Stimulated activated naive CD8-positive, alpha-beta T cell treated with anti-CD3 and anti-CD28 coated beads, Interleukin-15, Interleukin-2, amounts not matched to agents 100 ng/mL and 50 ng/mL, for 24 hours (primary cell): ENCODE measurements at regions not wholly inside any gene's neighbourhood (a gene's known extent, or its start where the extent isn't known, plus 50 kb on each side); places are given as distances from the start of the nearest gene placed in this dataset.

Experiments
- H3K27ac Mint-ChIP-seq: one replicate; pipeline ENCODE4 v1.8.0; 2021; ENCODE audit warnings: mild to moderate bottlenecking, mixed read lengths
- H3K27me3 Mint-ChIP-seq: one replicate; pipeline ENCODE4 v1.8.0; 2021; ENCODE audit warnings: mixed read lengths
- H3K36me3 Mint-ChIP-seq: one replicate; pipeline ENCODE4 v1.8.0; 2021; ENCODE audit warnings: low read depth, mixed read lengths
- H3K4me1 Mint-ChIP-seq: one replicate; pipeline ENCODE4 v1.8.0; 2021; ENCODE audit warnings: low read depth, mixed read lengths
- H3K4me3 Mint-ChIP-seq: one replicate; pipeline ENCODE4 v1.8.0; 2021; ENCODE audit warnings: mild to moderate bottlenecking, mixed read lengths
- H3K9me3 Mint-ChIP-seq: one replicate; pipeline ENCODE4 v1.8.0; 2021; ENCODE audit warnings: mixed read lengths

DNA sequence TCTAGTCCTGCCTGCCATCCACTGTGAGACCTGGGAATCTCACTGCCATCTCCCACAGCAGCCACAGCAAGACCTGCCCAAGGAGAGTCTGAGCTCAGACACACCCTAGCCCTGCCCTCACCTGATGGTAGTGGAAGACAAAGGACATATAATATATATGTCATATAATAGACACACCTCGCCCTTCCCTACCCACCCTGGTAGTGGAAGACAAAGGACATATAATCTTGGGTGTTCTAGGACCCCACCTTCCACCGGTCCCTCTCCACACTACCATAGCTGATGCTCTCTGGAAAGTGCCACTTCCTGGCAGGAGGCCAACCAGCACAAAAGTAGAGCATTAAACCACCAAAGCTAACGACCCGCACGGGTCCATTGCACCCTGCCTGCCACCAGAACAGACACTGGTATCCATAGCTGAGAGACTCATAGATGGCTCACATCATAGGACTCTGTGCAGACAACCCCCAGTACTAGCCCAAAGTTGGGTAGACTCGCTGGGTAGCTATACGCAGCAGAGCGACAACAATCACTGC lies 545.6 kb downstream of the CAAP1 start:
- H3K9me3 Mint-ChIP-seq = peaks cover 15% of the 10 kb centered on the region
- H3K4me3 Mint-ChIP-seq = no peak overlapping the region
- H3K27ac Mint-ChIP-seq = no peak overlapping the region
- H3K27me3 Mint-ChIP-seq = no peaks in the 10 kb centered on the region
- no peaks in the 10 kb centered on the region for H3K4me1 Mint-ChIP-seq
- H3K36me3 Mint-ChIP-seq = no peaks in the 10 kb centered on the region

DNA sequence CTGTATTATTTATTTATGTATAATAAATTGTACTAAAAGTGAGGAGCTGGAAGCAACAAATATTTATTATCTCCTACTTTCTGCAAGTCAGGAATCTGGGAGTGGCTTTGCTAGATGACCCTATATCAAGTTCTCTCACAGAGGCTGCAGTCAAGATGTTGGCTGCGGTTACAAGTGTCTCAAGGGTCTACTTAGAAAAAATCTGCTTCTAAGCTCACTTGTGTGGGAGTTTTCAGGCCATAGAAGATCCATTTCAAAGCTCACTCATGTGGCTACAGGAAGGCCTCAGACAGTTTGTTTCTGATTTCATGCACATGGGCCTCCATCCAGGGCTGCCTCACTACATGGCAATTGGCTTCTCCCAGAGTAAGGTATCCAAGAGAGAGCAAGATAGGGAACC lies 551.1 kb downstream of the CAAP1 start:
- Mint-ChIP-seq H3K27ac (no peak overlapping the region), H3K4me3 (no peak overlapping the region), H3K4me1 (no peaks in the 10 kb centered on the region), H3K27me3 (no peaks in the 10 kb centered on the region), H3K9me3 (peaks cover 15% of the 10 kb centered on the region), H3K36me3 (no peaks in the 10 kb centered on the region)

DNA sequence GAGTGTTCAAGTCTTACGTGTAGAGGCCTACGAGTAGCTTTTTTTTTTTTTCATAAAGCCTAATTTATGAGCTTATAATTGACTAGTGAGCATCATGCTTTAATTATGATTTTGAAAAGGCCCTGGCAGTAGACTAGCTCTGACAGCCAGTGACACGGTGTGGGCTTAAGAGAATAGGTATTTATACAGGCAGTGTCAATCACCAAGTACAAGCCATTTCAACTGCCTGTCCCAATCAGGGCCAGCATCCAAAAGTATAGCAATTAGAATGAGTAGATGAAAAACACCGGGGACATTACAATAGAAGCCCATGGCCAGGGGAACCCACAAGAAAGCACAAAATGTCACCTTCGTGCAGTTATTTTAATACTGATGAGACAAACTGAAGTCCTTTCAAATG lies 552.8 kb downstream of the CAAP1 start:
- H3K4me1 Mint-ChIP-seq = no peaks in the 10 kb centered on the region
- H3K27me3 Mint-ChIP-seq = no peaks in the 10 kb centered on the region
- no peaks in the 10 kb centered on the region for H3K36me3 Mint-ChIP-seq
- H3K27ac Mint-ChIP-seq = no peak overlapping the region
- no peak overlapping the region for H3K4me3 Mint-ChIP-seq
- peaks cover 15% of the 10 kb centered on the region for H3K9me3 Mint-ChIP-seq

DNA sequence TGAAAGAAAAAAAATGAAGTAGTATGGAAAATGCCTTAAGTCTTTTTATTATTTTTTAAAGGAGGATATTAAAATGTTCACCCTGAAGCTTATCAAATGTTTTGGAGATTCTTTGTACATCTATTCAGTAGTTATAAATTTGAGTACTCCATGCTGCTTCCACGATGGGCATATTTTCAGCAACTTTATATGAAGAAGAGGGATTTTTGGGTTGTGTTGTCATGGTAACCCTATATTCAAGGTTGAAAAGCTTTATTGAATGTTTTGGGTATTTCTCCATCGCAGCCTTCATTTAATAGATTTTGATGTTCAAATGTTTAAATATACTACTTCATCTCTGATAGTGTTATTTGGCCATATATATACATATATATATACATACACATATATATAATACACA lies 557.5 kb downstream of the CAAP1 start:
- Mint-ChIP-seq H3K36me3 (no peaks in the 10 kb centered on the region), H3K27ac (no peak overlapping the region), H3K9me3 (no peaks in the 10 kb centered on the region), H3K4me3 (no peak overlapping the region), H3K4me1 (no peaks in the 10 kb centered on the region), H3K27me3 (no peaks in the 10 kb centered on the region)

DNA sequence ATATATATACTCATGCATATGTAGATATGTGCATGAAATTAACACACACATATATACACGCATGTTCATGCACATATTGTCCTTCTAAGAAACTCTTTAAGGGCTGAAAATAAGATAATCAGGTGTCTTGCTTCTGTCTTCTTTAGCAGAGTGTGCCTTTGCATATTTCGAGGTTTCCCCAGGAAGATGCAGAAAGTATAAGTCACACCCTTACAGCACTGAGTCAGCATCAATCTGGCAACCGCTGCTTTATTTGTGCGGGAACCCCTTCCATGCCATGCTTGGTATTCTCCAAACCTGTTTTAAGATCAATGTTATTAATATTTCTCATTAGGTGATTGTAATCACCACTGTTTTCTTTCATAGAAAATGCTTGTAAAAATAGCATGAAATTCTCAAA lies 557.9 kb downstream of the CAAP1 start:
- Mint-ChIP-seq H3K36me3 (no peaks in the 10 kb centered on the region), H3K27me3 (no peaks in the 10 kb centered on the region), H3K27ac (no peak overlapping the region), H3K4me3 (no peak overlapping the region), H3K9me3 (no peaks in the 10 kb centered on the region), H3K4me1 (no peaks in the 10 kb centered on the region)

DNA sequence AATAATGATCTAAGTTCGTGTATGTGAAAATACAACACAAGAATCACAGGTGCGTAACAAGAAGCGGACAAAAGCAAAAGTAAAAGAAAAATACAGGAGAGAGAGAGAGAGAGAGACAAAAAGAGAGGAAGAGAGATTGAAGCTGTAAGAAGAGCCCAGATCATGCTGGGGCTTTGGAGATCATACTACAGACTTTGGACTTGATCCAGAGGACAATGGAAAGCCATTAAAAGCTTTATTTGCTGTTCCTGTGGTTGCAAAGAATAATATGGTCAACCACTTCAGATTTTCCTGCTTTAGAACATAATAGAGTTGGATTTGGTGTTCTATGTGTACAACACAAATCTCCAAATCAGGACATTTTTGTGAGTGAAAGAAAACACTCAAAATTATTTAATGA lies 561.4 kb downstream of the CAAP1 start:
- Mint-ChIP-seq H3K9me3 (no peaks in the 10 kb centered on the region), H3K27me3 (no peaks in the 10 kb centered on the region), H3K4me3 (no peak overlapping the region), H3K4me1 (no peaks in the 10 kb centered on the region), H3K36me3 (no peaks in the 10 kb centered on the region), H3K27ac (no peak overlapping the region)

DNA sequence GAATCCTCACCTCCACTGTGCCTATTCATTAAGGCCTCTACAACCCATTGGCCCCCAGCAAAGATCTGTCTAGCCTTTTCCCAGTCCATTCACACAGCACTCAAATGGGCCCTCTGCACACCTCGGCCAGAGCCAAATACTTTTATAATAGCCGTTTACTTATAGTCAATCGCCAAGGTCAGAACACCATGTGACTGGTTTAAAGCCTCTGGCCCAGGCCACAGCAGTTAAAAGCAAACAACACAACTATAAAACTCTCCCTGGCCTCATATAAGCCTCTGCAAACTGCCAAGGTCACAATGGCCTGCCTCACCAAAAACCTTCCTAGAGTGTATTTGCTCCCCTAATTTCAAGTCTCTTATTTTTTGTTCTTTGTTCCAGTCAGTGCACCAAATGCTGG lies 562.6 kb downstream of the CAAP1 start:
- no peaks in the 10 kb centered on the region for H3K27me3 Mint-ChIP-seq
- H3K9me3 Mint-ChIP-seq = no peaks in the 10 kb centered on the region
- no peaks in the 10 kb centered on the region for H3K36me3 Mint-ChIP-seq
- H3K4me1 Mint-ChIP-seq = no peaks in the 10 kb centered on the region
- no peak overlapping the region for H3K4me3 Mint-ChIP-seq
- H3K27ac Mint-ChIP-seq = no peak overlapping the region

DNA sequence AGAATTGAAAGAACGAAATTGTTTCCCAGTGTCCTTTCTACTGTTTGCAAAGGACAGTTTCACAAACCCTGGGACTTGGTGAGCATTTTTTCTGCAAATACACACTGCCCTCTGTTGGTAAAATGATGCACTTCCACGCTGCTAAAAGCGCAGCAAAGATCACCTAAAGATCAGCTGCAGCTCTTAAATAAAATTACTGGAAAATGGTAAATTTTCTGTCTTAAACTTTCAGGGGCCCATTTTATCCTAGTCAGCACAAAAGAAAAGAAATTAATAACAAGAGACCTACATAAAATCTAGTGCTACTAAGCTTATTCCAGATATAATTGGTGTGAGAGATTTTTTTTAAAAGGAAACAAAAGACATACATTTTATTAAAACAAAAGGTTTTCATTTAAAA lies 566.0 kb downstream of the CAAP1 start:
- no peak overlapping the region for H3K4me3 Mint-ChIP-seq
- H3K36me3 Mint-ChIP-seq = no peaks in the 10 kb centered on the region
- no peak overlapping the region for H3K27ac Mint-ChIP-seq
- no peaks in the 10 kb centered on the region for H3K27me3 Mint-ChIP-seq
- peaks cover 8% of the 10 kb centered on the region for H3K9me3 Mint-ChIP-seq
- H3K4me1 Mint-ChIP-seq = no peaks in the 10 kb centered on the region

DNA sequence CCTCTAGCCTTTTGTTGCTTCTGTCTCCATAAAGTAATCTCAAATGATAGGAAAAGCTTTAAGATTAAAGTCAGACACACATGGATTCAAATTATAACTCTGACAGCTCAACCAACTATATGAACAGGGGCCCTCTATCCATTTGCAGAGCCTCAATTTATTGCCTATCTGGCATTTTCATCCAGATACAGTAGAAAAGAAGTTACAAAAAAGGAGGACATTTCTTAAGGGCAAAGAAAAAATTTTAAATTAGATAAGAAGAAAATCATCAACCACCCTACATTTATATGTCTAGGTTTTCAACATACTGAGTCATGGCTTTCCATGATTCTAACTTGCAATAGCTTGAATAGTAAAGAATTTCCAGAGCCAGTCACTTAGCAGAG lies 567.2 kb downstream of the CAAP1 start:
- Mint-ChIP-seq H3K27ac (no peak overlapping the region), H3K9me3 (peaks cover 8% of the 10 kb centered on the region), H3K4me3 (no peak overlapping the region), H3K27me3 (no peaks in the 10 kb centered on the region), H3K36me3 (no peaks in the 10 kb centered on the region), H3K4me1 (no peaks in the 10 kb centered on the region)

DNA sequence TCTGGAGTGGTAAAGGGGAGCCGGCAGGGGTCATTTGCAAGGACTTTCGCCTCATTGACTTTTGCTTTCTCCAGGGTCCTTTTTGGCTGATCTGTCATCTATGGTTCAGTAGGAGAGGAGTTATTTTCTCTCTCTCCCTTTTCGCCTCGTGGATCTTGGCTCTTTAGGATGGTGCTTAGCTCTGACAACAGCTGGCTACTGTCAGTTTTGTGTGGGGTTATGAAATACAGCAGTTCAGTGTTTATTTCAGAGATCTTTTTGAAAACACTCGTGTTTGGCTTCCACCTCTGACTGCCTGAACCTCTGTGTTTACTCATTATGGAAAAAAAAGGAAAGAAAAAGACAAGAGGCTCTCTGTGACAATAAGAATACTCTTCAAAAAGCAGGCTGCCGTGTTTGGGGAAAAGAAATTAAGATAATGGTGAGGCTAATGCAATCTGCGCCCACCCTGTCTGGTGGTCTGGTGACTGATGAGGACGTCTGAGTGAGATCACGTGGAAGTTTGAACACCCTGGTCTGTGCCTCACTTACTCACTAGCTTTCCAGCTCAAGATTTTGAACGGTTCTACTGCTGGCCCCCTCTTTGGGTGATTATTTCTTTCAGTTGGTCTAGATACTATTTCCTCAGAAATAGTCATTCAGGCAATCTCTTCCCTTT lies 567.7 kb downstream of the CAAP1 start:
- no peaks in the 10 kb centered on the region for H3K27me3 Mint-ChIP-seq
- no peak overlapping the region for H3K27ac Mint-ChIP-seq

DNA sequence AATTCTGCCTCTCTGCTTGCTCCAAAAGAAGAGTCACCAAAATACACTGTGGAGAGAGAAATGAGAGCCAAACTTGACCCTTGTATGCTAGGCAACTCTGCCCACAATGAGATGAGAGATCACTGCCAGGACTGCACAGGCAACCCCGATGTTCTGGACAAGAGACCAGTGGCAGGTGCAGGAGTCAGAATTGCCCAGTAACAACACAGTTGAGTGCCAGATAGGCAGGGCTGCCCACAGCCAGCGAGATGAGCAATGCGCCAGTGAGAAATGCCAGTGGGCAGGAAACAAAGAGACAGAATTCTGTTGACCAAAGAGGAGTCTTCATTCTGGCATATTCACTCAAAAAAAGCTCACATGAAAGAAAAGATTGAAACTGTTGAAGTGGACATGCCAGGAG lies 570.7 kb downstream of the CAAP1 start:
- no peak overlapping the region for H3K4me3 Mint-ChIP-seq
- H3K27me3 Mint-ChIP-seq = no peaks in the 10 kb centered on the region
- no peak overlapping the region for H3K27ac Mint-ChIP-seq
- no peaks in the 10 kb centered on the region for H3K36me3 Mint-ChIP-seq
- no peaks in the 10 kb centered on the region for H3K4me1 Mint-ChIP-seq
- H3K9me3 Mint-ChIP-seq = peaks cover 8% of the 10 kb centered on the region

More for the DNA sequence above, 567.7 kb downstream of the CAAP1 start:
- H3K4me3 Mint-ChIP-seq = no peak overlapping the region
- H3K9me3 Mint-ChIP-seq = peaks cover 8% of the 10 kb centered on the region
- H3K4me1 Mint-ChIP-seq = no peaks in the 10 kb centered on the region
- no peaks in the 10 kb centered on the region for H3K36me3 Mint-ChIP-seq

DNA sequence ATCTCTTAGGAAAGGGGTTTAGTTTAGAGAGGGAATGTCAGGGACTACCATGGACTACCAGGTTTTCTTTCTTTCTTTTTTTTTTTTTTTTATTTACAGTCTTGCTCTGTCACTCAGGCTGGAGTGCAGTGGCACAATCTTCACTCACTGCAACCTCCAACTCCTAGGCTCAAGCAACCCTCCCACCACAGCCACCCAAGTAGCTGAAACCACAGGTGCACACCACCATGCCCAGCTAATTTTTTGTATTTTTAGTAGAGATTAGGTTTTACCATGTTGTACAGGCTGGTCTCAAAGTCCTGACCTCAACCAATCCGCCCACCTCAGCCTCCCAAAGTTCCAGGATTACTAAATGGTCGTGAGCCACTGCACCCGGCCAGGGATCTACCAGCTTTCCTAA lies 572.7 kb downstream of the CAAP1 start:
- H3K36me3 Mint-ChIP-seq = no peaks in the 10 kb centered on the region
- H3K4me3 Mint-ChIP-seq = no peak overlapping the region
- peaks cover 8% of the 10 kb centered on the region for H3K9me3 Mint-ChIP-seq
- H3K27ac Mint-ChIP-seq = no peak overlapping the region
- no peaks in the 10 kb centered on the region for H3K4me1 Mint-ChIP-seq
- H3K27me3 Mint-ChIP-seq = no peaks in the 10 kb centered on the region

DNA sequence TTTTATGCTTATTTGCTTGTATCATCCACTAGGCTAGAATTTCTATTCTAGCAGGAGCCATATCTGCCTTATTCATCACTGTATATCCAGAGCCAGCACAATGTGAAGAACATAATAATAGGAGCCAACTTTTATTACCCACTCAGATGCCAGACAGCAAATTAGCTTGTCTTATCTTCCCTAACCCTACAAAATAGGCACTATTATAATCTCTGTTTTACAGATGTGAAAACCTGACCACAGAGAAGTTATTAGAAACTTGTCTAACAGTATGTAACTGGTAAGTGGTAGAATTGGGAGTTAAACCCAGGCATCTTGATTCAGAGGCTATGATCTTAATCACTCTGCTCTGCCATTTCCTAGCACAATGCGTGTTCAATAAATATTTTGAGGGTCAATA lies 579.5 kb downstream of the CAAP1 start:
- H3K4me3 Mint-ChIP-seq = no peak overlapping the region
- no peak overlapping the region for H3K27ac Mint-ChIP-seq
- H3K27me3 Mint-ChIP-seq = no peaks in the 10 kb centered on the region
- no peaks in the 10 kb centered on the region for H3K36me3 Mint-ChIP-seq
- peaks cover 8% of the 10 kb centered on the region for H3K9me3 Mint-ChIP-seq
- H3K4me1 Mint-ChIP-seq = no peaks in the 10 kb centered on the region

DNA sequence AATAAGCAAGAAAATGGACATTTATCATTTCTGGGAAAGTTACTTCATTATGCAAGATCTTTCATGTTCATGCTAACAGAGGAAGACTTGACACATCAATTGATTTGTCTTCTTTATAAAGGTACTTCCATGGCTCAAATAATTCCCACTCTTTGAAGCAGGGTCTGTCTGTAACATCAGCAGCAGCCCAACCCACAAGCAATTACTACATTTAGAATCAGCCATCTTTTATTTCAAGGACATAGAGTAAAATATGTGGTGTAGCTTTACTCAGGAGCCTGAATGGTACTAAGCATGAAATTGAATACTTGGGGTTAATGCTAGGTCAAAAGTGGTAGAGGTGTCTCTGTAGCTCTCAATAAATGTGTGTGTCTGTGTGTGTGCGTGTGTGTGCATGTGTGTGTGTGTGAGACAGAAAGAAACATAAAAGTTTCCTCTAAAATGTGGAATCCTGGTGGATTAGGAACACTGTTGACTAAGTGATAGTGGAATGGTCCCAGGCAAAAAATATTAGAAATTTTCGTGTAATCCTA lies 581.1 kb downstream of the CAAP1 start:
- Mint-ChIP-seq H3K36me3 (no peaks in the 10 kb centered on the region), H3K9me3 (peaks cover 14% of the 10 kb centered on the region), H3K27me3 (no peaks in the 10 kb centered on the region), H3K27ac (no peak overlapping the region), H3K4me1 (no peaks in the 10 kb centered on the region), H3K4me3 (no peak overlapping the region)

DNA sequence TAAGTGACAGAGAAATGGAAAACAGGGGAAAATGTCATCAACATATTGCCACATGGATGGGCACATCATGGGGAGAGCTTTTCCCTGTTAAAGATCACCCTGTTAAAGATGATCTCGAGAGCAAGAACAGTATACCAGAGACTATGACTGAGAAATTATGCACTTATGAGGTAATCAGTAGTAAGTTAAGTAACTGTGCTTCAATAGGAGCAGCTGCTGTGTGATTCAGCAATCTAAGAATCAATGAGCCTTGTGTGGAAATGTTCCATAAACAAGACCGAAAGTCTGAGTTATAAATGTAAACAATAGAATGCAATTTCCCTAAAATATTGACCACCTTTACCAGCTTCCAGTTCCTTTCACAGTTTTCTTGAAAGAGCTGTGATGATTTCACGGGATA lies 582.3 kb downstream of the CAAP1 start:
- Mint-ChIP-seq H3K27ac (no peak overlapping the region), H3K27me3 (no peaks in the 10 kb centered on the region), H3K36me3 (no peaks in the 10 kb centered on the region), H3K4me1 (no peaks in the 10 kb centered on the region), H3K9me3 (peaks cover 14% of the 10 kb centered on the region), H3K4me3 (no peak overlapping the region)

DNA sequence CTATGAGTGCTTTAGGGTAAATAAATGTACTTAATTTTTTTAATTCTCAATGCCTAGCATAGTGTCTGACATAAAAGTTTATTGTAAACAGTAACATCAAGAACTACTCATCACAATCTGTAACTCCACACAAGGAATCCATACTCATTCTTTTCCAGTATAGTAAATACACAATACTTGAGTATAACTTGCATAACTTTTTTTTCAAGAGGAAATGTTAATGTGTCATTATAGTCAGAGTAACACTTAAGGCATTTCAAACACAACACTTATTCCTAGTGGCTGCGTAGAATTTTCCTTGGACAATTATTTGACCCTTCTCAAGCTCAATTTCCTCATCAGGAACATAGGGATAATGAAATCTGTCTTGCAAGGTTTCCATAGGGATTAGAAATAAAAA lies 584.3 kb downstream of the CAAP1 start:
- no peaks in the 10 kb centered on the region for H3K4me1 Mint-ChIP-seq
- H3K9me3 Mint-ChIP-seq = peaks cover 14% of the 10 kb centered on the region
- no peaks in the 10 kb centered on the region for H3K27me3 Mint-ChIP-seq
- no peak overlapping the region for H3K27ac Mint-ChIP-seq
- H3K4me3 Mint-ChIP-seq = no peak overlapping the region
- H3K36me3 Mint-ChIP-seq = no peaks in the 10 kb centered on the region
